ENCODE measurements at regions not wholly inside any gene's neighbourhood (a gene's known extent, or its start where the extent isn't known, plus 50 kb on each side); places are given as distances from the start of the nearest gene placed in this dataset.

DNA sequence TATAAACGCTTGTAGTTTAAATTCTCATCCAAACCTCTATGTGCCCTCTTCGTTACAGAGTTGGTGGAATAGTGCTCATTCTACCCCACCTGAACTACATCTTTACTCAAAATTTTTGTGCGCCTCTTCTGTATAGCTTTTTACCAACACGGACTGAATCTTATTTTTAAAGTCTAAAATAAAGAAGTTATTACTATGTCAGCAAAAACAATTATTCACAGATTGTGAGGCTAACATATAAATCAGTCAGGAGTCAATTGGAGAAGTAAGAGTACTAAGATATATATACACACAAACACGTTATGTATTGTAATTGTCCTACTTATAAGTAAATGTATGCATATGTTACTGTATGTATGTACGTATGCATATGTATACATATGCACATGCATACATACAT lies 274.9 kb upstream of the ADGRL4 start:
- TF ChIP-seq ZNF749 (CRISPR knock-in tag; IDR thresholded peaks at IDR 0.05; ENCODE audit: borderline replicate concordance) = no peak
- no peak for TF ChIP-seq POLR2AphosphoS5 (IDR thresholded peaks at IDR 0.05; ENCODE audit: low read depth, low read length)
- TF ChIP-seq, protein P1, sequence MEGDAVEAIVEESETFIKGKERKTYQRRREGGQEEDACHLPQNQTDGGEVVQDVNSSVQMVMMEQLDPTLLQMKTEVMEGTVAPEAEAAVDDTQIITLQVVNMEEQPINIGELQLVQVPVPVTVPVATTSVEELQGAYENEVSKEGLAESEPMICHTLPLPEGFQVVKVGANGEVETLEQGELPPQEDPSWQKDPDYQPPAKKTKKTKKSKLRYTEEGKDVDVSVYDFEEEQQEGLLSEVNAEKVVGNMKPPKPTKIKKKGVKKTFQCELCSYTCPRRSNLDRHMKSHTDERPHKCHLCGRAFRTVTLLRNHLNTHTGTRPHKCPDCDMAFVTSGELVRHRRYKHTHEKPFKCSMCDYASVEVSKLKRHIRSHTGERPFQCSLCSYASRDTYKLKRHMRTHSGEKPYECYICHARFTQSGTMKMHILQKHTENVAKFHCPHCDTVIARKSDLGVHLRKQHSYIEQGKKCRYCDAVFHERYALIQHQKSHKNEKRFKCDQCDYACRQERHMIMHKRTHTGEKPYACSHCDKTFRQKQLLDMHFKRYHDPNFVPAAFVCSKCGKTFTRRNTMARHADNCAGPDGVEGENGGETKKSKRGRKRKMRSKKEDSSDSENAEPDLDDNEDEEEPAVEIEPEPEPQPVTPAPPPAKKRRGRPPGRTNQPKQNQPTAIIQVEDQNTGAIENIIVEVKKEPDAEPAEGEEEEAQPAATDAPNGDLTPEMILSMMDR (CRISPR knock-in tag; IDR thresholded peaks at IDR 0.05) = no peak
- no peak for TF ChIP-seq ZNF777 (CRISPR knock-in tag; IDR thresholded peaks at IDR 0.05)
- TF ChIP-seq ZNF383 (CRISPR knock-in tag; IDR thresholded peaks at IDR 0.05; ENCODE audit: borderline replicate concordance) = no peak
- TF ChIP-seq EP300 (IDR thresholded peaks at IDR 0.05; ENCODE audit: low read depth in 2 of 2, low read length in 2 of 2) = no peak
- no peak for TF ChIP-seq EP300 (CRISPR knock-in tag; IDR thresholded peaks at IDR 0.05; ENCODE audit: borderline replicate concordance)
- TF ChIP-seq FOSL2 (CRISPR knock-in tag; IDR thresholded peaks at IDR 0.05) = no peak
- TF ChIP-seq GTF2F1 (IDR thresholded peaks at IDR 0.05; ENCODE audit: low read length) = no peak
- no peak for TF ChIP-seq SIN3A (IDR thresholded peaks at IDR 0.05; ENCODE audit: borderline replicate concordance, low read depth, low read length)
- no peak for TF ChIP-seq POLR2A (IDR thresholded peaks at IDR 0.05; ENCODE audit: insufficient read depth in 1 of 2, low read depth in 2 of 2, low read length in 2 of 2)
- no peak for TF ChIP-seq IRF2 (CRISPR knock-in tag; IDR thresholded peaks at IDR 0.05)

Measured in HepG2 (cell line).